HepG2 (cell line): ENCODE measurements at regions not wholly inside any gene's neighbourhood (a gene's known extent, or its start where the extent isn't known, plus 50 kb on each side); places are given as distances from the start of the nearest gene placed in this dataset.

ENCODE experiments used
- AKAP8 ChIP-seq: sonication (generic); formaldehyde crosslinking; IDR thresholded peaks from 2 replicates; pipeline ENCODE4 v1.5.1; 2020; ENCODE audit warnings: mild to moderate bottlenecking, missing genetic modification reagents
- PRDM15 ChIP-seq: sonication (generic); formaldehyde crosslinking; IDR thresholded peaks from 2 replicates; pipeline ENCODE4 v1.4.0; 2020; ENCODE audit warnings: missing genetic modification reagents
- RBFOX2 ChIP-seq: fragments of 200-400 bp; formaldehyde crosslinking; IDR thresholded peaks from 2 replicates; pipeline ENCODE4 v1.6.1; 2017; ENCODE audit warnings: low read depth, mild to moderate bottlenecking, low read length
- SNAPC2 ChIP-seq: sonication (generic); formaldehyde crosslinking; IDR thresholded peaks from 2 replicates; pipeline ENCODE4 v1.8.1; 2022; ENCODE audit warnings: mild to moderate bottlenecking, missing genetic modification reagents
- SRF ChIP-seq: IDR thresholded peaks from 2 replicates; pipeline ENCODE4 v1.6.1; 2011; ENCODE audit warnings: mild to moderate bottlenecking, low read depth, low read length, moderate library complexity
- TAF15 ChIP-seq: fragments of 200-400 bp; formaldehyde crosslinking; IDR thresholded peaks from one replicate; pipeline ENCODE4 v1.6.1; 2018; ENCODE audit warnings: mild to moderate bottlenecking, low read depth, low read length; ENCODE audit not compliant: poor library complexity, severe bottlenecking
- YEATS2 ChIP-seq: sonication (generic); formaldehyde crosslinking; IDR thresholded peaks from 2 replicates; pipeline ENCODE4 v1.4.0; 2020; ENCODE audit warnings: missing genetic modification reagents, borderline replicate concordance
- ZBTB33 ChIP-seq: sonication (generic); formaldehyde crosslinking; IDR thresholded peaks from 2 replicates; pipeline ENCODE4 v1.4.0; 2020; ENCODE audit warnings: missing genetic modification reagents
- TF ChIP-seq, protein P1 (sequence below): sonication (generic); formaldehyde crosslinking; IDR thresholded peaks from 2 replicates; pipeline ENCODE4 v1.5.0; 2020; ENCODE audit warnings: mild to moderate bottlenecking, missing genetic modification reagents, borderline replicate concordance
- TF ChIP-seq, protein P2 (sequence below): sonication (generic); formaldehyde crosslinking; IDR thresholded peaks from 2 replicates; pipeline ENCODE4 v1.4.0; 2020; ENCODE audit warnings: mild to moderate bottlenecking, missing genetic modification reagents, borderline replicate concordance
- TF ChIP-seq, protein P3 (sequence below): sonication (generic); formaldehyde crosslinking; IDR thresholded peaks from 2 replicates; pipeline ENCODE4 v1.8.1; 2023; ENCODE audit warnings: missing genetic modification reagents, inconsistent platforms, borderline replicate concordance

DNA sequence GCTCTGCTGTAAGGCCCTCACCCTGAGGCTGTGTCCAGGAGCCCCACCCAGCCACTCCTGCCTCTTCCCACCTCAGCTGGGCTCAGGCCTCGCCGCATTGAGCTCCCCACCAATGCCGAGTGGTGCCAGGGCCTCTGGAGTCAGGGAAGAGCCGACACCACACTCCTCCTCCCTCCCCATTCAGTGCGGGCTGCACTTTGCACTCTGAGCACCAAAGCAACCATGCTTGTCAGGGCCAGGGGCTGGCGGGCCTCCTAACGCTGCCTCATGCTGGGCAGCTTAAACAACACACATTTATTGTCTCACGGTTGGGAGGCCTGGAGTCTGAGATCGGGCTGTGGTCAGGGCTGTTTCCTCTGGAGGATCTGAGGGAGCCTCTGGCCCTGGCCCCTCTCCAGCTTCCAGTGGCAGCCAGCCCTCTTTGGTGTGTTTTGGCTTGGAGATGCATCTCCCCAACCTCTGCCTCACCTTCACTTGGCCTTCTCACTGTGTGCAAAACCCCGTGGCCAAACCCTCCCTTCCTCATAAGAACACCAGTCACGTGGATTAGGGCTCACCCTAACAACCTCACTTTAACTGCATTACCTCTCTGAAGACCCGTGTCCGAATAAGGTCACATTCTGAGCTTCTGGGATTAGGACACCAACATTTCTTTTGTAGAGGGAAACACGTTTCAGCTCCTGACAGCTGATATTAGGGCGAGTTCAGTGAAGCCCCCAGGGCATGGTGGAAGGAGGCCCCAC lies 157.8 kb downstream of the MED10 start (continued):
- no peak for TF ChIP-seq PRDM15 (CRISPR knock-in tag)
- TF ChIP-seq RBFOX2, result 0 out of 2 replicates have a peak, but pooled peaks have one; percentile 24
- TF ChIP-seq, protein P1, sequence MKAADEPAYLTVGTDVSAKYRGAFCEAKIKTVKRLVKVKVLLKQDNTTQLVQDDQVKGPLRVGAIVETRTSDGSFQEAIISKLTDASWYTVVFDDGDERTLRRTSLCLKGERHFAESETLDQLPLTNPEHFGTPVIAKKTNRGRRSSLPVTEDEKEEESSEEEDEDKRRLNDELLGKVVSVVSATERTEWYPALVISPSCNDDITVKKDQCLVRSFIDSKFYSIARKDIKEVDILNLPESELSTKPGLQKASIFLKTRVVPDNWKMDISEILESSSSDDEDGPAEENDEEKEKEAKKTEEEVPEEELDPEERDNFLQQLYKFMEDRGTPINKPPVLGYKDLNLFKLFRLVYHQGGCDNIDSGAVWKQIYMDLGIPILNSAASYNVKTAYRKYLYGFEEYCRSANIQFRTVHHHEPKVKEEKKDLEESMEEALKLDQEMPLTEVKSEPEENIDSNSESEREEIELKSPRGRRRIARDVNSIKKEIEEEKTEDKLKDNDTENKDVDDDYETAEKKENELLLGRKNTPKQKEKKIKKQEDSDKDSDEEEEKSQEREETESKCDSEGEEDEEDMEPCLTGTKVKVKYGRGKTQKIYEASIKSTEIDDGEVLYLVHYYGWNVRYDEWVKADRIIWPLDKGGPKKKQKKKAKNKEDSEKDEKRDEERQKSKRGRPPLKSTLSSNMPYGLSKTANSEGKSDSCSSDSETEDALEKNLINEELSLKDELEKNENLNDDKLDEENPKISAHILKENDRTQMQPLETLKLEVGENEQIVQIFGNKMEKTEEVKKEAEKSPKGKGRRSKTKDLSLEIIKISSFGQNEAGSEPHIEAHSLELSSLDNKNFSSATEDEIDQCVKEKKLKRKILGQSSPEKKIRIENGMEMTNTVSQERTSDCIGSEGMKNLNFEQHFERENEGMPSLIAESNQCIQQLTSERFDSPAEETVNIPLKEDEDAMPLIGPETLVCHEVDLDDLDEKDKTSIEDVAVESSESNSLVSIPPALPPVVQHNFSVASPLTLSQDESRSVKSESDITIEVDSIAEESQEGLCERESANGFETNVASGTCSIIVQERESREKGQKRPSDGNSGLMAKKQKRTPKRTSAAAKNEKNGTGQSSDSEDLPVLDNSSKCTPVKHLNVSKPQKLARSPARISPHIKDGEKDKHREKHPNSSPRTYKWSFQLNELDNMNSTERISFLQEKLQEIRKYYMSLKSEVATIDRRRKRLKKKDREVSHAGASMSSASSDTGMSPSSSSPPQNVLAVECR (CRISPR knock-in tag), result no peak
- no peak for TF ChIP-seq SNAPC2 (CRISPR knock-in tag)
- TF ChIP-seq TAF15, result no peak
- TF ChIP-seq ZBTB33 (CRISPR knock-in tag), result no peak
- no peak for TF ChIP-seq YEATS2 (CRISPR knock-in tag)
- TF ChIP-seq, protein P2, sequence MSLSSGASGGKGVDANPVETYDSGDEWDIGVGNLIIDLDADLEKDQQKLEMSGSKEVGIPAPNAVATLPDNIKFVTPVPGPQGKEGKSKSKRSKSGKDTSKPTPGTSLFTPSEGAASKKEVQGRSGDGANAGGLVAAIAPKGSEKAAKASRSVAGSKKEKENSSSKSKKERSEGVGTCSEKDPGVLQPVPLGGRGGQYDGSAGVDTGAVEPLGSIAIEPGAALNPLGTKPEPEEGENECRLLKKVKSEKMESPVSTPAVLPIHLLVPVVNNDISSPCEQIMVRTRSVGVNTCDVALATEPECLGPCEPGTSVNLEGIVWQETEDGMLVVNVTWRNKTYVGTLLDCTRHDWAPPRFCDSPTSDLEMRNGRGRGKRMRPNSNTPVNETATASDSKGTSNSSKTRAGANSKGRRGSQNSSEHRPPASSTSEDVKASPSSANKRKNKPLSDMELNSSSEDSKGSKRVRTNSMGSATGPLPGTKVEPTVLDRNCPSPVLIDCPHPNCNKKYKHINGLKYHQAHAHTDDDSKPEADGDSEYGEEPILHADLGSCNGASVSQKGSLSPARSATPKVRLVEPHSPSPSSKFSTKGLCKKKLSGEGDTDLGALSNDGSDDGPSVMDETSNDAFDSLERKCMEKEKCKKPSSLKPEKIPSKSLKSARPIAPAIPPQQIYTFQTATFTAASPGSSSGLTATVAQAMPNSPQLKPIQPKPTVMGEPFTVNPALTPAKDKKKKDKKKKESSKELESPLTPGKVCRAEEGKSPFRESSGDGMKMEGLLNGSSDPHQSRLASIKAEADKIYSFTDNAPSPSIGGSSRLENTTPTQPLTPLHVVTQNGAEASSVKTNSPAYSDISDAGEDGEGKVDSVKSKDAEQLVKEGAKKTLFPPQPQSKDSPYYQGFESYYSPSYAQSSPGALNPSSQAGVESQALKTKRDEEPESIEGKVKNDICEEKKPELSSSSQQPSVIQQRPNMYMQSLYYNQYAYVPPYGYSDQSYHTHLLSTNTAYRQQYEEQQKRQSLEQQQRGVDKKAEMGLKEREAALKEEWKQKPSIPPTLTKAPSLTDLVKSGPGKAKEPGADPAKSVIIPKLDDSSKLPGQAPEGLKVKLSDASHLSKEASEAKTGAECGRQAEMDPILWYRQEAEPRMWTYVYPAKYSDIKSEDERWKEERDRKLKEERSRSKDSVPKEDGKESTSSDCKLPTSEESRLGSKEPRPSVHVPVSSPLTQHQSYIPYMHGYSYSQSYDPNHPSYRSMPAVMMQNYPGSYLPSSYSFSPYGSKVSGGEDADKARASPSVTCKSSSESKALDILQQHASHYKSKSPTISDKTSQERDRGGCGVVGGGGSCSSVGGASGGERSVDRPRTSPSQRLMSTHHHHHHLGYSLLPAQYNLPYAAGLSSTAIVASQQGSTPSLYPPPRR (CRISPR knock-in tag), result no peak
- TF ChIP-seq AKAP8 (CRISPR knock-in tag), result no peak
- no peak for TF ChIP-seq SRF
- TF ChIP-seq, protein P3, sequence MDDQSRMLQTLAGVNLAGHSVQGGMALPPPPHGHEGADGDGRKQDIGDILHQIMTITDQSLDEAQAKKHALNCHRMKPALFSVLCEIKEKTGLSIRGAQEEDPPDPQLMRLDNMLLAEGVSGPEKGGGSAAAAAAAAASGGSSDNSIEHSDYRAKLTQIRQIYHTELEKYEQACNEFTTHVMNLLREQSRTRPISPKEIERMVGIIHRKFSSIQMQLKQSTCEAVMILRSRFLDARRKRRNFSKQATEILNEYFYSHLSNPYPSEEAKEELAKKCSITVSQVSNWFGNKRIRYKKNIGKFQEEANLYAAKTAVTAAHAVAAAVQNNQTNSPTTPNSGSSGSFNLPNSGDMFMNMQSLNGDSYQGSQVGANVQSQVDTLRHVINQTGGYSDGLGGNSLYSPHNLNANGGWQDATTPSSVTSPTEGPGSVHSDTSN (CRISPR knock-in tag), result no peak
